Midbrain (tissue), 1 donor: ENCODE measurements at regions not wholly inside any gene's neighbourhood (a gene's known extent, or its start where the extent isn't known, plus 50 kb on each side); places are given as distances from the start of the nearest gene placed in this dataset.

Experiments
- DNase-seq: peaks from one replicate; lab custom pipeline; 2025; lab: John Stamatoyannopoulos, UW

- no peak for DNase-seq
These were observed 569.3 kb downstream of the MIAT start for GRCh38 chr22:27226666-27227065.

GRCh38 chr22:27228771-27229170 is 571.4 kb downstream of the MIAT start:
- DNase-seq: no peak

GRCh38 chr22:27230189-27230588 is 571.4 kb downstream of the MN1 start:
- DNase-seq: no peak

- no peak for DNase-seq
These were observed 570.3 kb downstream of the MN1 start for GRCh38 chr22:27231266-27231665.

GRCh38 chr22:27232077-27232476 is 569.5 kb downstream of the MN1 start:
- no peak for DNase-seq

GRCh38 chr22:27237080-27237741 is 564.3 kb downstream of the MN1 start:
- DNase-seq: no peak

- DNase-seq: no peak
These were observed 562.5 kb downstream of the MN1 start for GRCh38 chr22:27238935-27239510.

- no peak for DNase-seq
These were observed 562.0 kb downstream of the MN1 start for GRCh38 chr22:27239520-27239919.

GRCh38 chr22:27240298-27241075 is 561.1 kb downstream of the MN1 start:
- DNase-seq: no peak

- DNase-seq: peak; percentile 7
These were observed 559.9 kb downstream of the MN1 start for GRCh38 chr22:27241430-27242321.

- DNase-seq: no peak
These were observed 559.1 kb downstream of the MN1 start for GRCh38 chr22:27242474-27242873.

GRCh38 chr22:27242917-27243589 is 558.5 kb downstream of the MN1 start:
- no peak for DNase-seq

- DNase-seq: no peak
These were observed 557.2 kb downstream of the MN1 start for GRCh38 chr22:27244328-27244727.

- DNase-seq: no peak
These were observed 556.5 kb downstream of the MN1 start for GRCh38 chr22:27245056-27245455.

GRCh38 chr22:27246558-27246957 is 555.0 kb downstream of the MN1 start:
- no peak for DNase-seq

GRCh38 chr22:27247701-27248434 is 553.7 kb downstream of the MN1 start:
- DNase-seq: no peak

- no peak for DNase-seq
These were observed 551.1 kb downstream of the MN1 start for GRCh38 chr22:27250418-27250817.

GRCh38 chr22:27250886-27251285 is 550.7 kb downstream of the MN1 start:
- no peak for DNase-seq

- no peak for DNase-seq
These were observed 550.0 kb downstream of the MN1 start for GRCh38 chr22:27251563-27251962.

- no peak for DNase-seq
These were observed 549.1 kb downstream of the MN1 start for GRCh38 chr22:27252282-27253049.
